Panc1 (cell line): ENCODE measurements at regions not wholly inside any gene's neighbourhood (a gene's known extent, or its start where the extent isn't known, plus 50 kb on each side); places are given as distances from the start of the nearest gene placed in this dataset.

Experiments used
- ATAC-seq: fragments of 200-7000 bp; cut with Tn5 transposase; 2 replicates; pipeline ENCODE4 v1.9.1; 2020; ENCODE audit warnings: mild to moderate bottlenecking, moderate library complexity
- BruUV-seq: library from RNA; stranded (reverse); fragments of 400-500 nt; replicated peaks from 2 replicates; lab custom pipeline; 2021; lab: Mats Ljungman, UMichigan
- CTCF ChIA-PET: fragments of 300-600 bp; sonication (Branson Sonifier 250); formaldehyde crosslinking; loops from one replicate; lab custom pipeline; 2022; ENCODE audit warnings: antibody characterized with exemption; lab: Charles Lee
- POLR2A ChIA-PET: fragments of 300-600 bp; sonication (Branson Sonifier 250); formaldehyde crosslinking; loops from one replicate; lab custom pipeline; 2022; ENCODE audit warnings: antibody characterized with exemption; lab: Charles Lee
- DNase-seq: peaks from one replicate; pipeline ENCODE4 v3.0.0-alpha.2; 2010; ENCODE audit warnings: low read depth, low spot score
- H3K27ac ChIP-seq: 2 replicates; pipeline ENCODE4 v1.5.1; 2011; ENCODE audit warnings: mild to moderate bottlenecking, low read length, inconsistent platforms
- H3K27me3 ChIP-seq: fragments of 200-500 bp; sonication (Bioruptor generic); 2 replicates; pipeline ENCODE4 v1.6.0; 2014; ENCODE audit warnings: low read length, inconsistent platforms; ENCODE audit not compliant: control insufficient read depth, insufficient read depth
- H3K36me3 ChIP-seq: fragments of 200-500 bp; sonication (Bioruptor generic); 2 replicates; pipeline ENCODE4 v1.5.1; 2014; ENCODE audit warnings: inconsistent platforms, mild to moderate bottlenecking, low read length, moderate library complexity; ENCODE audit not compliant: control insufficient read depth, insufficient read depth
- H3K4me1 ChIP-seq: 2 replicates; pipeline ENCODE4 v1.5.1; 2011; ENCODE audit warnings: inconsistent platforms, mild to moderate bottlenecking, low read length, moderate library complexity; ENCODE audit not compliant: control insufficient read depth, insufficient read depth
- H3K4me3 ChIP-seq, 2 experiments: 2 replicates each; pipeline ENCODE4 v1.5.1; 2011 to 2012; ENCODE audit warnings: low read depth in 2 of 2, low read length in 2 of 2, mild to moderate bottlenecking in 2 of 2, inconsistent platforms in 1 of 2, moderate library complexity in 1 of 2
- H3K9me3 ChIP-seq: fragments of 200-500 bp; sonication (Bioruptor generic); 2 replicates; pipeline ENCODE4 v1.5.1; 2014; ENCODE audit warnings: low read depth, mild to moderate bottlenecking, inconsistent platforms, low read length, moderate library complexity; ENCODE audit not compliant: control insufficient read depth, insufficient read depth
- POLR2AphosphoS5 ChIP-seq: IDR thresholded peaks from 2 replicates; pipeline ENCODE4 v1.6.1; 2012; ENCODE audit warnings: mild to moderate bottlenecking, low read depth, low read length, moderate library complexity
- SIN3A ChIP-seq: IDR thresholded peaks from 2 replicates; pipeline ENCODE4 v1.6.1; 2012; ENCODE audit warnings: low read depth, mild to moderate bottlenecking, low read length, moderate library complexity, borderline replicate concordance; ENCODE audit not compliant: insufficient read depth
- TCF7L2 ChIP-seq: IDR thresholded peaks from 2 replicates; pipeline ENCODE4 v1.6.1; 2011; ENCODE audit warnings: mild to moderate bottlenecking, low read depth, low read length, inconsistent platforms
- in situ Hi-C: cut with HindIII; loops from 2 replicates; pipeline ENCODE4 v1.10.0; 2016; ENCODE audit warnings: low sequenced_read_pairs, low pct_unique_long_range_greater_than_20kb
- intact Hi-C: fragments of 100-400 bp; cut with micrococcal nuclease; formaldehyde crosslinking; loops from one replicate; pipeline ENCODE4 v1.10.0; 2022; ENCODE audit not compliant: unreplicated experiment
- TF ChIP-seq, protein P1 (sequence below): fragments of 450-650 bp; IDR thresholded peaks from 2 replicates; pipeline ENCODE4 v1.5.1; 2017; ENCODE audit warnings: mild to moderate bottlenecking
- TF ChIP-seq, protein P2 (sequence below), 2 experiments: IDR thresholded peaks; 2 replicates each; pipeline ENCODE4 v1.6.1; 2011 to 2012; ENCODE audit warnings: low read depth in 2 of 2, control low read depth in 1 of 2, low read length in 1 of 2, mild to moderate bottlenecking in 1 of 2, moderate library complexity in 1 of 2; ENCODE audit not compliant: insufficient read depth in 1 of 2

DNA sequence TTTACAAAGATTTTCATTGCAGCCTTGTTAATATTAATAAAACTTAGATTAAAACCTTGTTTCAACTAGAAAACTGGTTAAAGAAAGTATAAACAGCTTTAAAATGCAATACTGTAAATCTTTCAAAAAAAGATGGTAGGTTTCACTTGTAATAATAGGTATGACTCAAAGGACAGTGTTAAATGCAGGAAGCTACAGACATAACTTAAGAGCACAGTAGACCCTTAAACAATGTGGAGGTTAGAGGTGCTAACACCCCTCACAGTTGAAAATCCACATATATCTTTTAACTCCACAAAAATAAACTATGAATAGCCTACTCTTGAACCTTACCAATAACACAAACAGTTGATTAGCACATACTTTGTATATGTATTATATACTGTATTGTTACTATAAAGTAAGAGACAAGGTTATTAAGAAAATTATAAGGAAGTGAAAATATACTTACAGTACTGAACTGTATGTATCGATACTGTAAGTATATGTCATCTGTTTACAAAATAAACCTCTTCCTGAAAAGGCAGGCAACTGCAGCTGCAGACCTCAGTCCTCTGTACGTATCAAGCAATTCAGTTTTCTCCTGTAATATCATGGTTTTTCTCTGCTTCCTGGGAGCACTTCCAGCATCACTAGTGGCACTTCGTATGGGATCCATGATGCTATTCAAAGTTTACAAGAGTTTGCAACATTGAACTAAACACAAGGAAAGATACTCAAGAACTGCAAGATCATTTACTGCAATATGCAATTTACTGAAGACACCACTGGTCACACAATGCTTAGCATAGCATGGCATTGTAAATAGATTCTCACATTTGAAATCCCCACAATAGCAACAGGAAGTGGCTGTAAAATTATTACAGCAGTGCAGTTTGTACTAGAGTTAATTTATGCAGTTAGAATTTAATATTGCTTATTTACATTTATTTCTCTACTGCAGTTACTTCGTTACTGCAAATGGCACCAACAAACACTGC is 610.5 kb upstream of the LRRTM4 start:
- Histone ChIP-seq H3K36me3 (no peaks in the 10 kb centered on the region; the same call in 1 of the 2 replicates), H3K4me3 (no peak overlapping the region), H3K27ac (no peak overlapping the region), H3K27me3 (no peaks in the 10 kb centered on the region), H3K4me1 (no peaks in the 10 kb centered on the region), H3K9me3 (no peaks in the 10 kb centered on the region)
- no TSS peak for BruUV-seq
- DNase-seq (no peak), ATAC-seq (no peak)
- CTCF ChIA-PET: no interaction called here
- POLR2A ChIA-PET: no interaction called here
- intact Hi-C loops: no loop called here
- in situ Hi-C loops: no loop called here
- TF ChIP-seq SIN3A: no peak
- no peak for TF ChIP-seq TCF7L2
- TF ChIP-seq, protein P1, sequence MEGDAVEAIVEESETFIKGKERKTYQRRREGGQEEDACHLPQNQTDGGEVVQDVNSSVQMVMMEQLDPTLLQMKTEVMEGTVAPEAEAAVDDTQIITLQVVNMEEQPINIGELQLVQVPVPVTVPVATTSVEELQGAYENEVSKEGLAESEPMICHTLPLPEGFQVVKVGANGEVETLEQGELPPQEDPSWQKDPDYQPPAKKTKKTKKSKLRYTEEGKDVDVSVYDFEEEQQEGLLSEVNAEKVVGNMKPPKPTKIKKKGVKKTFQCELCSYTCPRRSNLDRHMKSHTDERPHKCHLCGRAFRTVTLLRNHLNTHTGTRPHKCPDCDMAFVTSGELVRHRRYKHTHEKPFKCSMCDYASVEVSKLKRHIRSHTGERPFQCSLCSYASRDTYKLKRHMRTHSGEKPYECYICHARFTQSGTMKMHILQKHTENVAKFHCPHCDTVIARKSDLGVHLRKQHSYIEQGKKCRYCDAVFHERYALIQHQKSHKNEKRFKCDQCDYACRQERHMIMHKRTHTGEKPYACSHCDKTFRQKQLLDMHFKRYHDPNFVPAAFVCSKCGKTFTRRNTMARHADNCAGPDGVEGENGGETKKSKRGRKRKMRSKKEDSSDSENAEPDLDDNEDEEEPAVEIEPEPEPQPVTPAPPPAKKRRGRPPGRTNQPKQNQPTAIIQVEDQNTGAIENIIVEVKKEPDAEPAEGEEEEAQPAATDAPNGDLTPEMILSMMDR: no peak
- TF ChIP-seq POLR2AphosphoS5: no peak
- TF ChIP-seq, protein P2, sequence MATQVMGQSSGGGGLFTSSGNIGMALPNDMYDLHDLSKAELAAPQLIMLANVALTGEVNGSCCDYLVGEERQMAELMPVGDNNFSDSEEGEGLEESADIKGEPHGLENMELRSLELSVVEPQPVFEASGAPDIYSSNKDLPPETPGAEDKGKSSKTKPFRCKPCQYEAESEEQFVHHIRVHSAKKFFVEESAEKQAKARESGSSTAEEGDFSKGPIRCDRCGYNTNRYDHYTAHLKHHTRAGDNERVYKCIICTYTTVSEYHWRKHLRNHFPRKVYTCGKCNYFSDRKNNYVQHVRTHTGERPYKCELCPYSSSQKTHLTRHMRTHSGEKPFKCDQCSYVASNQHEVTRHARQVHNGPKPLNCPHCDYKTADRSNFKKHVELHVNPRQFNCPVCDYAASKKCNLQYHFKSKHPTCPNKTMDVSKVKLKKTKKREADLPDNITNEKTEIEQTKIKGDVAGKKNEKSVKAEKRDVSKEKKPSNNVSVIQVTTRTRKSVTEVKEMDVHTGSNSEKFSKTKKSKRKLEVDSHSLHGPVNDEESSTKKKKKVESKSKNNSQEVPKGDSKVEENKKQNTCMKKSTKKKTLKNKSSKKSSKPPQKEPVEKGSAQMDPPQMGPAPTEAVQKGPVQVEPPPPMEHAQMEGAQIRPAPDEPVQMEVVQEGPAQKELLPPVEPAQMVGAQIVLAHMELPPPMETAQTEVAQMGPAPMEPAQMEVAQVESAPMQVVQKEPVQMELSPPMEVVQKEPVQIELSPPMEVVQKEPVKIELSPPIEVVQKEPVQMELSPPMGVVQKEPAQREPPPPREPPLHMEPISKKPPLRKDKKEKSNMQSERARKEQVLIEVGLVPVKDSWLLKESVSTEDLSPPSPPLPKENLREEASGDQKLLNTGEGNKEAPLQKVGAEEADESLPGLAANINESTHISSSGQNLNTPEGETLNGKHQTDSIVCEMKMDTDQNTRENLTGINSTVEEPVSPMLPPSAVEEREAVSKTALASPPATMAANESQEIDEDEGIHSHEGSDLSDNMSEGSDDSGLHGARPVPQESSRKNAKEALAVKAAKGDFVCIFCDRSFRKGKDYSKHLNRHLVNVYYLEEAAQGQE (IDR thresholded peaks at IDR 0.05; ENCODE audit: insufficient read depth in 1 of 2, low read depth in 2 of 2, low read length in 1 of 2): no peak

DNA sequence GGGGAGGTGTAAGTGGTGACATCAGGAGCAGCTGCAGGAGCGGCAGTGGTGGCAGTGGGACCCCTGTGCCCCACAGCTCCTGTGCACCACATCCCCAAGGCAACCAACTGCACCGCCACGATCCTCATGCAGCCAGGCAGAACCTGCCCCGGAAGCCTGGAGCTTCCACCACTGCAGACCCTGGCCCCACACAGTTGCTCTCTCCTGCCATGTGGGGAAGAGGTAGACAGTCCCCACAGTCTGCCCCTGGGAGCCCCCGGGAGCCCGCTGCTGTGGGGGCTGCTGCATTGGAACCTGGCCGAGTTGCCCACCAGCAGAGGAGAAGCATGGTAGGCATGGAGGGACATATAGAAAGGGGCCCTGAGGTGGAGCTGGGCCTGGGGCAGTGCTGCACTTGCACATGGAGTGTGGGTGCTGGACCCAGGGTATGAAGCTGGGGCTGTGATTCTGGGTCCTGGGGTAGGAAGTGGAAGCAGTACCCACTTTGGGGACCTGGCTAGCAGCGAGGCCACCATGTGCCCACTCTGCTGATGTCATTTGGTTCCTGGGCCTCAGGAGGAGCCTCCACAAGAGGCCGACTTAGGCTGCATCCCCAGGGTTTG is 623.3 kb upstream of the LRRTM4 start:
- Histone ChIP-seq H3K4me3 (no peak overlapping the region), H3K36me3 (no peaks in the 10 kb centered on the region), H3K27me3 (no peaks in the 10 kb centered on the region), H3K9me3 (no peaks in the 10 kb centered on the region), H3K4me1 (no peaks in the 10 kb centered on the region), H3K27ac (no peak overlapping the region)
- TF ChIP-seq, protein P2 (IDR thresholded peaks at IDR 0.05; ENCODE audit: insufficient read depth in 1 of 2, low read depth in 2 of 2, low read length in 1 of 2): no peak
- TF ChIP-seq, protein P1: no peak
- no peak for TF ChIP-seq TCF7L2
- TF ChIP-seq POLR2AphosphoS5: no peak
- in situ Hi-C loops (no loop called here), intact Hi-C loops (no loop called here)
- ATAC-seq (no peak), DNase-seq (no peak)
- ChIA-PET POLR2A (no interaction called here), CTCF (no interaction called here)
- BruUV-seq: no TSS peak
